ENCODE measurements at regions not wholly inside any gene's neighbourhood (a gene's known extent, or its start where the extent isn't known, plus 50 kb on each side); places are given as distances from the start of the nearest gene placed in this dataset.

DNA sequence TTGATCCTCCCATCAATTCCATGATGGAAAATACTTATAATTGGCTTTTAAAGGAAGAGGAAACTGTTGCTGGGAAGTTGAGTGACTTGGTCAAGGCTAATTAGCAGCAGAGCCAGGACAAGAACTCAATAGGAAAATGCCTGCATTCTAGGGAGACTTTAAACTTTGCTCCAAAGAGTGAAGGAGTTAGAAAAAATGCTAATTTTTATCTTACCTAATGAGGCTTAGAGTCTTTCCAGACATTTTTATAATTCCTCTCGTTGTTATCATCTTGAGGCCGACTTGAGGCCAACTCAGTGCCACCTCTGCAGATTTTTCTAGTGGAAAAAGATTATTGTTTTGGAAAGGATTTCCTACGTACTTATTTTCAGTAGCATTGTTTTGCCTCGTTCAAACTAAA, 344.6 kb downstream of the ETNK1 start:
- H3K27ac Mint-ChIP-seq = no peak overlapping the region
- no peaks in the 10 kb centered on the region for H3K36me3 ChIP-seq (replicated peaks in 1 of 2; ENCODE audit: control extremely low read depth in 1 of 2, control insufficient read depth in 1 of 2, extremely low read depth in 1 of 2, insufficient read depth in 2 of 2, low read length in 1 of 2)
- H3K27me3 Mint-ChIP-seq = peaks cover 4% of the 10 kb centered on the region
- DNase-seq (no peak), ATAC-seq (ENCODE audit: low read depth) (no peak)
- no peaks in the 10 kb centered on the region for H4K20me1 ChIP-seq (ENCODE audit: control insufficient read depth, insufficient read depth, low read length, poor library complexity, severe bottlenecking)
- no peak overlapping the region for H3K4me3 Mint-ChIP-seq
- H3K4me3 ChIP-seq (ENCODE audit: control extremely low read depth in 1 of 5, extremely low read depth in 1 of 5, insufficient read depth in 1 of 5, low read depth in 2 of 5, low read length in 4 of 5) = no peak overlapping the region
- no peaks in the 10 kb centered on the region for H3K4me1 ChIP-seq (ENCODE audit: control insufficient read depth in 2 of 2, insufficient read depth in 2 of 2, low read length in 2 of 2)
- ChIA-PET POLR2A (no interaction called here), CTCF (no interaction called here)
- no CpG with 5 or more reads among the region's 4 CpGs for WGBS (ENCODE audit: insufficient coverage)
- no peak overlapping the region for H2AFZ ChIP-seq (ENCODE audit: insufficient read depth, low read depth, low read length, poor library complexity, severe bottlenecking)
- no peak overlapping the region for H3K4me2 ChIP-seq (replicated peaks; ENCODE audit: low read depth, low read length, poor library complexity, severe bottlenecking)
- TF ChIP-seq EZH2 (IDR thresholded peaks at IDR 0.05; ENCODE audit: borderline replicate concordance, insufficient read depth, low read depth, low read length, poor library complexity, severe bottlenecking) = no peak
- TF ChIP-seq, protein P1, sequence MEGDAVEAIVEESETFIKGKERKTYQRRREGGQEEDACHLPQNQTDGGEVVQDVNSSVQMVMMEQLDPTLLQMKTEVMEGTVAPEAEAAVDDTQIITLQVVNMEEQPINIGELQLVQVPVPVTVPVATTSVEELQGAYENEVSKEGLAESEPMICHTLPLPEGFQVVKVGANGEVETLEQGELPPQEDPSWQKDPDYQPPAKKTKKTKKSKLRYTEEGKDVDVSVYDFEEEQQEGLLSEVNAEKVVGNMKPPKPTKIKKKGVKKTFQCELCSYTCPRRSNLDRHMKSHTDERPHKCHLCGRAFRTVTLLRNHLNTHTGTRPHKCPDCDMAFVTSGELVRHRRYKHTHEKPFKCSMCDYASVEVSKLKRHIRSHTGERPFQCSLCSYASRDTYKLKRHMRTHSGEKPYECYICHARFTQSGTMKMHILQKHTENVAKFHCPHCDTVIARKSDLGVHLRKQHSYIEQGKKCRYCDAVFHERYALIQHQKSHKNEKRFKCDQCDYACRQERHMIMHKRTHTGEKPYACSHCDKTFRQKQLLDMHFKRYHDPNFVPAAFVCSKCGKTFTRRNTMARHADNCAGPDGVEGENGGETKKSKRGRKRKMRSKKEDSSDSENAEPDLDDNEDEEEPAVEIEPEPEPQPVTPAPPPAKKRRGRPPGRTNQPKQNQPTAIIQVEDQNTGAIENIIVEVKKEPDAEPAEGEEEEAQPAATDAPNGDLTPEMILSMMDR (IDR thresholded peaks at IDR 0.05) = no peak
- no peaks in the 10 kb centered on the region for H3K27me3 ChIP-seq (replicated peaks in 1 of 4; ENCODE audit: control extremely low read depth in 1 of 4, control insufficient read depth in 3 of 4, insufficient read depth in 4 of 4, low read length in 3 of 4)
- H3K4me1 Mint-ChIP-seq = no peaks in the 10 kb centered on the region
- H3K9ac ChIP-seq (ENCODE audit: low read length) = no peak overlapping the region
- H3K9me3 Mint-ChIP-seq (ENCODE audit: insufficient read depth) = no peaks in the 10 kb centered on the region
- H3K27ac ChIP-seq (ENCODE audit: low read length in 2 of 2) = no peak overlapping the region
- intact Hi-C loops (cut with micrococcal nuclease) = no loop called here
- no peaks in the 10 kb centered on the region for H3K79me2 ChIP-seq (ENCODE audit: control insufficient read depth, insufficient read depth, low read length)
- H3K9me3 ChIP-seq (ENCODE audit: control extremely low read depth in 1 of 3, control insufficient read depth in 2 of 3, insufficient read depth in 1 of 3, low read length in 2 of 3) = no peaks in the 10 kb centered on the region

DNA sequence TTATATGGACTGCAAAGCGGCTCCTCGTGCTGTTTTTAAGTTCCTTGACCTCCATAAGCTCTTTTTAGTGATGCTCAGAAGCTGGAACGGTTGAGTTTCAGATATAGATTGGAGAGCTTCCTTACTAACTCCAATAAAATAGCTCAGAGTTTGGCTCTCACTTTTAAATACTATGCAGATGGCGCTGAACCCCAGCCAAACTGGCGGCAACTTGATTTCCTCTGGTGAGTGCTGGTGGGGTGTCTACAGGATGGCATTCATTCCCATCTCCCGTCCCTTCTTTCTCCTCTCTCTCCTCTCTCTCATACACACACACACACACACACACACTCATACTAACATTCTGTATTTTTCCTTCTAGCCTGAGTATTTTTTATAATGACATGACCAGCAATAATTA, 346.3 kb downstream of the ETNK1 start:
- Histone ChIP-seq H3K9me3 (ENCODE audit: control extremely low read depth in 1 of 3, control insufficient read depth in 2 of 3, insufficient read depth in 1 of 3, low read length in 2 of 3) (no peaks in the 10 kb centered on the region), H3K79me2 (ENCODE audit: control insufficient read depth, insufficient read depth, low read length) (no peaks in the 10 kb centered on the region), H3K36me3 (replicated peaks in 1 of 2; ENCODE audit: control extremely low read depth in 1 of 2, control insufficient read depth in 1 of 2, extremely low read depth in 1 of 2, insufficient read depth in 2 of 2, low read length in 1 of 2) (no peaks in the 10 kb centered on the region), H3K4me2 (replicated peaks; ENCODE audit: low read depth, low read length, poor library complexity, severe bottlenecking) (no peak overlapping the region), H3K27me3 (replicated peaks in 1 of 4; ENCODE audit: control extremely low read depth in 1 of 4, control insufficient read depth in 3 of 4, insufficient read depth in 4 of 4, low read length in 3 of 4) (no peaks in the 10 kb centered on the region), H2AFZ (ENCODE audit: insufficient read depth, low read depth, low read length, poor library complexity, severe bottlenecking) (no peak overlapping the region), H3K27ac (ENCODE audit: low read length in 2 of 2) (no peak overlapping the region), H3K9ac (ENCODE audit: low read length) (no peak overlapping the region), H3K4me1 (ENCODE audit: control insufficient read depth in 2 of 2, insufficient read depth in 2 of 2, low read length in 2 of 2) (no peaks in the 10 kb centered on the region), H4K20me1 (ENCODE audit: control insufficient read depth, insufficient read depth, low read length, poor library complexity, severe bottlenecking) (no peaks in the 10 kb centered on the region), H3K4me3 (ENCODE audit: control extremely low read depth in 1 of 5, extremely low read depth in 1 of 5, insufficient read depth in 1 of 5, low read depth in 2 of 5, low read length in 4 of 5) (no peak overlapping the region)
- intact Hi-C loops (cut with micrococcal nuclease) = no loop called here
- Mint-ChIP-seq H3K4me1 (no peaks in the 10 kb centered on the region), H3K4me3 (no peak overlapping the region), H3K27ac (no peak overlapping the region), H3K9me3 (ENCODE audit: insufficient read depth) (no peaks in the 10 kb centered on the region), H3K27me3 (no peaks in the 10 kb centered on the region)
- DNase-seq = no peak
- TF ChIP-seq EZH2 (IDR thresholded peaks at IDR 0.05; ENCODE audit: borderline replicate concordance, insufficient read depth, low read depth, low read length, poor library complexity, severe bottlenecking) = no peak
- TF ChIP-seq, protein P1 (IDR thresholded peaks at IDR 0.05) = no peak
- POLR2A ChIA-PET = no interaction called here
- CTCF ChIA-PET = no interaction called here
- 100% methylated on average over 2 of the region's 6 CpGs for WGBS (ENCODE audit: insufficient coverage)
- no peak for ATAC-seq (ENCODE audit: low read depth)

Data from B cell (primary cell).